ENCODE measurements at regions not wholly inside any gene's neighbourhood (a gene's known extent, or its start where the extent isn't known, plus 50 kb on each side); places are given as distances from the start of the nearest gene placed in this dataset.

DNA sequence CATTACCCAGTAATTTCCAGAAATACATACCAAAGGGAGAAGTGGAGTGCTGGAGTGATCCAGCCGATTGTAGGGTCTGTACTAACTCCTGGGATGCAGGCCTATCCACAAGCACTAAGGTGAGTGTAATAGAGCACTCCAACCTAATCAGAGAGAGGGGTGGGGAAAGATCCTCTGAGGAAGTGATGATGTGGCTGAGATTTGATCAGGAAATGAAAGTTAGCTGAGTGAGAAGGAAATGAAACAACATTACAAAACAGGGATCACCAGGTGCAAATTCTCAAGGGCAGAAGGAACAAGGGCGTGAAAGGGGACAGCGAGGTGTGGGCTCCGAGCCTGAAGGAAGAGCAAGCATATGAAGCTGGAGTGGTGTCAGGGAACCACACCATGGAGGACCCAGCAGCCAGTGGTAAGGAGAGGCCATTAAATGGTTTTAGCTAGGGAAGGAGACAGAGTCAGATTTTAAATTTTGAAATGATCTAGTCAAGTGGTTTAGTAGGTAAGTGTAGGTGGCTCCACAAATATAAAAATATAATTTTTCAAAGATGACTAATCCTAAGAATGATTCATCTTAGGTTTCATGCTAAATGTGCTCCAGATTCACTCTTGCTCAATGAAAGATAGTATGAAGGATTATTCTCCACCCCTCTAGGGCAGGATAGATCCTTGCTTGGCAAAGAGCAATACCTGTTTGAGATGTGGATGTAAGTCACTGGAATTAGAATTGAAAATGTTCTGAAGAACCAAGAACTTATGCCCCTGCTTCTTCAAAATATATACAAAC, 348.7 kb downstream of the TBL1XR1 start:
- TF ChIP-seq EZH2phosphoT487 (IDR thresholded peaks at IDR 0.05; ENCODE audit: insufficient read depth, low read depth) (no peak), EZH2 (IDR thresholded peaks at IDR 0.05; ENCODE audit: insufficient read depth, poor library complexity, severe bottlenecking) (no peak)
